CD1c-positive myeloid dendritic cell (primary cell): ENCODE measurements at regions not wholly inside any gene's neighbourhood (a gene's known extent, or its start where the extent isn't known, plus 50 kb on each side); places are given as distances from the start of the nearest gene placed in this dataset.

Source experiments
- DNase-seq: peaks from one replicate; pipeline ENCODE4 v3.0.0-alpha.2; 2016; ENCODE audit errors: extremely low spot score

DNA sequence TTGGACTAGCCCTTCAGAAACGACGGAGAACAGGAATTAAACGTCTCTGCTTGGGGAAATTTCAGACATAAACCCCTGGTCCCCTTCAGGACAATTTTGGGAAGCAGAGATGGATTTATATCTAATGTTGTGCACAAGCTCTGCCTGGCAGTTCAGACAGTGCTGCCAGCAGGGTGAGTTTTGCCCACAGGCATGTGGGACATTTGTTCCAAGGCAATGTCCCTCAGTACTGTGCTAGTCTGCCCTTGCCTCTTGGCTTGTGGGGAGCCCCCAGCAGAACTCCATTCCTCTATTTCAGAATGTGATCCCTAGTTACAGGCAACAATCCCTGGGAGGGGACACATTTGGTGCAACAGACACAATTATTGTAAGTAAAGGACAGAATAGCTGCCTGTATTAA is 76.5 kb upstream of the GPR12 start:
- DNase-seq: no peak

DNA sequence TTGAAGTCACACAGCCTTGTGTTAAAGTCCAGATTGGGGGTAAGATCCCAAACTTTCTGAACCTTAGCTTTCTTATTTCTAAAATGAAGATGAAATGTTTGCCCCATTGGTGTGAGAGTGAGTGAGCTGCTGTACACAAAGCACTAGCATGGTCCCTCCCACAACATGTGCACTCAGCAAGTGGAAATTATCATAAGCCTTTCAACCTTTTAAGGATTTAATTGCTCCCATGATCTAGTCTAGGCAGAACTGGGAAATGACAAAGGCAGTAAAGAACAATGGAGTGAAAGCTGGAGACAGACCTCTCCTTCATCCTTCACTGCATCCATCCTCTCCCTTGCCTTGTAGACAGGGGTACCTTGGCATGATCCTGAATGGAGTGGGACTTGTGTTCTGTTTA is 76.0 kb upstream of the GPR12 start:
- DNase-seq: no peak

DNA sequence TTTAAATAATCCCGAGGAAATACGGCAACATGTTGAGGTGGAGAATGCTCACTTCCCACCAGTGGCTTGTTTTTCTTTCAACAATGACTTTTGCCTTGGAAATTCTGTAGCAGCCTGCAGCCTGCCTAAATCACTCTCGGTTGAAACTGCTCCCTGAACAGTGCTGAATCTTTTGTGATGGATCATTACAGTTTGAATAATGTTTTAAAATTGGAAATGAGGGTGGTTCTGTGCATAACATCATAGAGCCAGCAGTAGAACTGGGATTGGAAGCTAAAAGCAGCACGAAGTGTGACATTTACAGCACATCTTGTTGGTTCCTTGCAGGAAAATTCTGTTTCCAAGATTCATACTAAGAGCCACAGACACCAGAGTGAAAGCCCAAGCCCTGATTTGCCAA is 74.1 kb upstream of the GPR12 start:
- no peak for DNase-seq

DNA sequence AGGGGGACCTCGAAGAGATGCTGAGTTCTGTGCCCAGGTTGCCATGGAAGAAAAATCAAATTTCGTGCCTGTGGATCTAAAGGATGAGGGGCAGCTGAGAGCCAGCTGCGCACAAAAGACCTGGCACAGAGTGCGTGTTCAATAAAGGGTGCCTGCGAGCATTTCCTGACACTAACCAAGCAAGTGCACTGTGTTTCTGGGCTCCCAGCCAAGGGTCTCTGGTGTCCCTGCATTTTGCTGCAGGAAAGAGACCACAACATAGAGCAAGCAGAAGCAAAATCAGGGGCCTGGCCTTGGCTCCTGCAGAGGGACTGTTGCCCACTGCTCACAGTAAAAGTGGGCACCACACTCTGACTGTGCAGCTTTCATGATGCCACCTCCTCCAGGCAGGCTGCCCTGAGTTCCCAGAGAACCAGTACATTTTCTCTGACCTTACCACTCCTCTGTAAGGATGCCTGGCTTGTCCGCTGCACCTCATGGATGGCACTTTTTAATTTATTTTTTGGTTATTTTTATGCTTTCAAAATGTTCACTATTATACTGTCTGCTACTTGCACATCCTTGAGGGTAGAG is 70.8 kb upstream of the GPR12 start:
- DNase-seq: no peak

- no peak for DNase-seq
These were observed 69.1 kb upstream of the GPR12 start for GRCh38 chr13:26829716-26830115.

GRCh38 chr13:26824581-26824980 is 64.0 kb upstream of the GPR12 start:
- DNase-seq: no peak

DNA sequence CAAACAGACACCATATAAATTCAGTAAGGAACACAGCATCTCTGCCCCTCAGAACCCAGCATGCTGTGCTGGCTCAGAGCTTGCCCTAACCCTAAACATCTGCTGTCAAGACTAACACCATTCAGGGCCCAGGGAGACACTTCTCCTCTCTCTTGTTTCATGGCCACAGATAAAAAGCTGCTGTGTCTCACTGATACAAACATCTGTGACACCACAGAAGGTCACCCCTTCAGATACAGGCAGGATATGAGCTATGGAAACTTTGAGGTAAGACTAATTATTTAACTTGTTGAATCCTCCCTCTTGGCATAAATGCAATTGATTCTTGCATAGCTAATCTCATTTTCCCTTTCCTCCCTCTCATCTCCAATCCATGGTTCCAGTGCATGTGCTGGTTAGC is 61.6 kb upstream of the GPR12 start:
- no peak for DNase-seq

DNA sequence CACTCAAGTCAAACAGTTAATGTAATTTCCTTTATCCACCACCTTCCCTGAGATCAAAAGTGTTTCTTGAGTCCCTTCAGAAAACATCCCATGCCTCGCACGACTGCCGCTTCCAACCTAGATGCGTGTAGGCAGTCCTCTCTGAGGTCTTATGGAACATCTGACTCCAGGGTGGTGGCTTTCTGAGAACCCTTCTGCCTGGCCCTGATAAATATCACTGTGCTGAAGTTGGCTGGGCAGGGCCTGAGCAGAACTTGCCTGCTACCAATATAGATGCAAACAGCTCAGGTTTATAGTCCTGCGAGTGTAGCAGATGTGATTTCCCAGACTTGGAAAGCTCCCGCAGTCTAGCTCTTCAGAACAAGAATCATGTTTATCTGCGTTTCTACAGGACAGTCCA is 61.1 kb upstream of the GPR12 start:
- DNase-seq: no peak

GRCh38 chr13:26820871-26821270 is 60.3 kb upstream of the GPR12 start:
- no peak for DNase-seq

DNA sequence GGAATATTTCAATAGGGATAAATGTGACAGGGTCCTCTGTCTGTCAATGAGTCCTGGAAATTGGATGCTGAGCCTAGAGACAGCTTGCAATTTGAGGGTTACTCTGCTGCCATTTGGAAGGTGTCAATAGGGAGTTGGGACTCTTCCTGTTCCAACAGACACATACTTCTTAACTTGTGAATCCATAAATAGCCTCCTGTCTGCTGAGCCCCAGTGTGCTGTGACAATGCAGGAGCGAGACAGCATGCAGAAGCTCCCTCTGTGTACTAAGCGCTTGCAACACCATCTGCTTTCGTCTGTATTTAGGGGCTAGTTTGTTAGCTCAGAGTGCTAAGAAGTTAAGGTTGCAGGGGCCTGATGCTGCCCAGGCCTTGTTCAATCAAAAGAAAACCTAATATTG is 58.5 kb upstream of the GPR12 start:
- no peak for DNase-seq

GRCh38 chr13:26816881-26817280 is 56.3 kb upstream of the GPR12 start:
- DNase-seq: no peak

DNA sequence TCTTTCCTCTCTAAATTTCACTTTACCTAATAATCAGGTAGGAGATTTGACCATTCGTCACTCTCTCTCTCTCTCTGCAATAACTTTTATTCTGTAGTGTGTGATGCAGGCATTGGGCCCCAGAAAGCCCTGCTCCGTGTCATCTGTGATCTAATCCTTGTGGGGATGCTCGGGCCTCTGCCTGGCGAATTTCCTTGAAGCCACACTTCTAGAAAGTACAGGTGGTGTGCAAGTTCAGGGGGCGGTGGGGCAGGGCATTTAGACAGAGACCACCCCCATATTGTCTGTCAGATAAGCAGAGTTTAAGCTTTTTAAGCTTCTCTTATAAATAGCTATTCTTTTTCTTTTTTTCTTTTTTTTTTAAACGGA is 53.4 kb upstream of the GPR12 start:
- no peak for DNase-seq

DNA sequence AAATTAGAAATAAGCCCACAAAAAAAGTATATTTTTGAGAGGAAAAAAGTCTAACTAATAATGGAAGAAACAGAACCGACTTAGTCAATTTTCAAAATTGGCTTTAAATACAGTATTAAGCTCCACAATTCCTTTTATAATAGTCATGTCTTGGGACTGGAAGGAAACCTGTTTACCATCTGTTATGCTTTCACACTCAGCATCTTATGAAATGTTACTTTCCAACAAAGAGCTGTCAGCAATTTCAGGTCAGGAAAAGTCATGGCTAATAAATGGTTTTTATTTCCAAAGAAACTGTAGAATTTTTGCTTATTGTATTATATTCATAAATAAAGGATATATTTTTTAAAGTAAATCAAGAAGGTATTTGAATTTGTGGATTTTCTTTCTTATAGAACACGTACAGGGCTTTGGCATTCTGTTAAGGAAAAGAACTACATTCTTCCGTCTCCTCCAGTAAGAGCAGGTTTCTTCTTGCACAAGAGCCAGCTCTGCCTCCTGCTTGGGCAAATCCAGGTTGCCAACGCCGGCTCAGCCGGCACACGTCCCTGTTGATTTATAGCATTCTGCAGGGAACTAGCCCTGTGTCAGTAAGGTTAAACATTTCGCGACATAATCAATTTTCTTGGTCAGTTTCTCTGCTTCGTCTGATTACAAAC is 52.9 kb upstream of the GPR12 start:
- no peak for DNase-seq

DNA sequence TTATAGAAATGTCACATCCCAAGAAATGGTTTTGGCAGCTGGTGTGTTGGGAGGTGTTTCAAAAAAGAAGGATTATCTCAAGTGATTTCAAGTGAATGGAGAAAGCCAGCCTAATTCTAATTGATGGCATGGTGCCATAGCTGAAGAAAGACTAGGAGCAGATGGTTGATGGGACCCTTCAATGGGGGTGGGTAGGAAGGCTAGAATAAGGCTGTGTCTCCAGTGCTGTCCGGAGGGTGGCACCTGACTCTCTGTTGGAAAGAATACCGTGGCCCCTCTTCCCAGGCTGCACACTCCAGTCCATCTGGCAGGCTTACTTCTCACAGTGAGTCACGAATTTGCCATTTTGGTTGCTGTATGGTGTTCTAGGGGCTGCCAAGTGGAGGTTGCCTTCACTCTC is 51.0 kb upstream of the GPR12 start:
- DNase-seq: no peak
